Activated CD8-positive, alpha-beta T cell treated with anti-CD3 and anti-CD28 coated beads, Interleukin-2, amount 10 ng/mL, durations not matched to agents 7 days and 5 days (primary cell): ENCODE measurements at regions not wholly inside any gene's neighbourhood (a gene's known extent, or its start where the extent isn't known, plus 50 kb on each side); places are given as distances from the start of the nearest gene placed in this dataset.
"Not testable (repeated sequence)": the region's sequence is repeated elsewhere in the genome, so short reads cannot be mapped to it uniquely, and the experiment has no call there.

Experiments
- ATAC-seq: fragments of 150-1000 bp; cut with Tn5 transposase; one replicate; pipeline ENCODE4 v1.10.0; 2021; ENCODE audit warnings: moderate library complexity
- CTCF ChIA-PET: fragments of 350-600 bp; sonication (Branson Sonifier 250); formaldehyde crosslinking; loops from one replicate; lab custom pipeline; 2021; ENCODE audit warnings: antibody characterized with exemption; lab: Charles Lee
- POLR2A ChIA-PET: fragments of 350-600 bp; sonication (Branson Sonifier 250); formaldehyde crosslinking; loops from one replicate; lab custom pipeline; 2021; ENCODE audit warnings: antibody characterized with exemption; lab: Charles Lee
- DNase-seq: peaks from one replicate; pipeline ENCODE4 v3.0.0-alpha.2; 2020
- H3K27ac Mint-ChIP-seq: one replicate; pipeline ENCODE4 v1.8.0; 2021; ENCODE audit warnings: mild to moderate bottlenecking, mixed read lengths
- H3K27me3 Mint-ChIP-seq: one replicate; pipeline ENCODE4 v1.8.0; 2021; ENCODE audit warnings: low read depth, mixed read lengths
- H3K36me3 Mint-ChIP-seq: one replicate; pipeline ENCODE4 v1.8.0; 2021; ENCODE audit warnings: low read depth, mixed read lengths
- H3K4me1 Mint-ChIP-seq: one replicate; pipeline ENCODE4 v1.8.0; 2021; ENCODE audit warnings: low read depth, mixed read lengths
- H3K4me3 Mint-ChIP-seq: one replicate; pipeline ENCODE4 v1.8.0; 2021; ENCODE audit warnings: mild to moderate bottlenecking, mixed read lengths
- H3K9me3 Mint-ChIP-seq: one replicate; pipeline ENCODE4 v1.8.0; 2022; ENCODE audit warnings: mixed read lengths; ENCODE audit not compliant: insufficient read depth

DNA sequence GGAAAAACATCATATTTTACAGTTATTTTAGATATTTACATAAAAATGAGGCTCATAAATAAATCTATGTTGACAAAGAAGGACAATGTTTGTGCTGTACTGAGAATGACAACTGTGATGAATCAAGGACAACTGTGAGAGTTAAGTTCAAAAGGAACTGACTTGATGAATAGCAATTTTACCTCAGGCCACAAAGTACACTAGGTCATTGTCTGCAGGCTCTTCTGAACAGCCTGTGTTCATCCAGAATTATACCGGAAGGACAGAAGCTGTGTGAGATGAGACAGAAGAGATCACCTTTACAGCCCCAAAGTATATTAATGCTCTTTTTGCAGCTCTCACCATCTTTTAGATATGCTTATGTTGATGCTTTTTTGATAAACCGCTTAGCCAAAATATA lies 2375.5 kb upstream of the PCDH20 start:
- CTCF ChIA-PET, H3K27me3 Mint-ChIP-seq, H3K9me3 Mint-ChIP-seq, H3K36me3 Mint-ChIP-seq, H3K4me1 Mint-ChIP-seq, DNase-seq, H3K4me3 Mint-ChIP-seq, POLR2A ChIA-PET, H3K27ac Mint-ChIP-seq, ATAC-seq: not testable (repeated sequence)

DNA sequence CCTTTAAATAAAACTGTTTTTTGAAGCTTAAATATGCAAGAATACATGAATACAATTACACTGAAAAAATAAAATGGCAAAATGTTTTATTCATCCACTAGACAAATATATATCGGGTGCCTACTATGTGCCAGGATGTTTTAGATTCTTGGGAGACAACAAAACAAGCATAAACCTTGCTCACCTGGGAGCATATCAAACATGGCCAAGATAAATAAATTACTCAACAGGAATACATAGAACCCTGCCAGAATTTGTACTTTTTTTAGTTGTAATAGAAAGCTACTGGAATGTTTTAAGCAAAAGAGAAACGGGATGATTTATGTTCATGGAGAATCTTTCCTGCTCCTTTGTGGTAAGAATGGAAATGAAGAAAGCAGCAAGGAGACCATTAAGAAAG lies 2358.5 kb upstream of the PCDH20 start:
- Mint-ChIP-seq H3K4me1 (no peaks in the 10 kb centered on the region), H3K9me3 (peaks cover 16% of the 10 kb centered on the region), H3K4me3 (no peak overlapping the region), H3K27me3 (no peaks in the 10 kb centered on the region), H3K27ac (no peak overlapping the region), H3K36me3 (no peaks in the 10 kb centered on the region)
- ChIA-PET CTCF (no interaction called here), POLR2A (no interaction called here)
- no peak for ATAC-seq
- no peak for DNase-seq

DNA sequence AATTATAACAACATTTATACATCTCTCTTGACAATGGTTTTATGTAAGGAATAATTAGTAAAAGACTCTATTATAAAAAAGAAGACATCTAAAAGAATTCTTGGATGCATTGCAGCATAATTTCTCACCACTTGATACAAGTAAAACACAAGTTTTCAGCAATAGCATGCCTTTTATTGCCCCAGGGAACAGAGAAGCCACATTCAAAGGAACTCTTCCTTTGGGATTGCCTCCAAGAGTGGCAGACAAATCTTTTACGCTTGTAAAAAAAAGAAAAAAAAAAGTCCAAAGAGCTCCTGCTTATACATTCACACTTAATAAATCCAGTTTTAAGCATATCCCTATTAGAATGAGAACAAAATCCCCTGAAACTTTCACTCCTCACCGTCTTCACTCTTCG lies 2357.8 kb upstream of the PCDH20 start:
- Mint-ChIP-seq H3K9me3 (peaks cover 12% of the 10 kb centered on the region), H3K27ac (no peak overlapping the region), H3K4me1 (no peaks in the 10 kb centered on the region), H3K36me3 (no peaks in the 10 kb centered on the region), H3K27me3 (no peaks in the 10 kb centered on the region), H3K4me3 (no peak overlapping the region)
- POLR2A ChIA-PET: no interaction called here
- no peak for ATAC-seq
- CTCF ChIA-PET: no interaction called here
- DNase-seq: no peak

DNA sequence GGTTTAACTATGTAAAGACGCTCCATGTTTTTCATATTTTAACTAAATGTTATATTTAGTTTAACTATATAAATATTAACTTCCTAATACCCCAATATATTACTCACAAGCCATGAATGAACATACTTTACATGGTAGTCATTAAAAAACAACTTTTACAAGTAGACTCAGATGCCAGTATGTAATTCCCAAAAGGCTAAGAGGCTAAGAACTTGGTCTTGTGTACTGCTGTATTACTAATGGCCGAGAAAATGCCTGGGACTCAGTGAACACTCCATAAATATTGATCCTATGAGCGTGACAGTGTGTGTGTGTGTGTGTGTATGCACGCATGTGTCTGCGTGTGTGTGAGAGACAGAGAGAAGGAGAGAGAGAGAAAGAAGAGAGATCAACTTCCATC lies 2342.0 kb upstream of the PCDH20 start:
- H3K27ac Mint-ChIP-seq, CTCF ChIA-PET, H3K4me1 Mint-ChIP-seq, POLR2A ChIA-PET, H3K27me3 Mint-ChIP-seq, H3K9me3 Mint-ChIP-seq, H3K36me3 Mint-ChIP-seq, ATAC-seq, H3K4me3 Mint-ChIP-seq, DNase-seq: not testable (repeated sequence)

DNA sequence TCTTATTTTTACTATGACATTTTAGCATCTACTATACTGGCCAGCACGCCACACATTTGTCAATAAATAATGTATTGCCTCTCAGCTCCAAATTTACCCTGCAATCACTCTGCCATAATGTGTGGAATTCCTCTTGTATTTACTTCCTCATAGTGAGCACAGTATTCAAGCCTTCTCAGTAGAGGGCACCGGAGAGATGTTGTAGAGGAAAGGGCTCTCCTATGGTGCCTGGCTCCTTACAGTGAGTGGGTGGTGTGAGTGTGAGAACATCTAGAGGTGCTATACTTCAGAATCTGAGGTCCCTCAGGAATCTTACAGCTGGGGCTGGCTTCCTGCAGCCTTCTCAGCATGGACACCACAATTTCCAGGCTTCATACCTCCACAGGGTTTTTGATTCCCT lies 2334.2 kb upstream of the PCDH20 start:
- POLR2A ChIA-PET, H3K9me3 Mint-ChIP-seq, H3K4me3 Mint-ChIP-seq, H3K27me3 Mint-ChIP-seq, H3K4me1 Mint-ChIP-seq, CTCF ChIA-PET, ATAC-seq, H3K36me3 Mint-ChIP-seq, H3K27ac Mint-ChIP-seq, DNase-seq: not testable (repeated sequence)

DNA sequence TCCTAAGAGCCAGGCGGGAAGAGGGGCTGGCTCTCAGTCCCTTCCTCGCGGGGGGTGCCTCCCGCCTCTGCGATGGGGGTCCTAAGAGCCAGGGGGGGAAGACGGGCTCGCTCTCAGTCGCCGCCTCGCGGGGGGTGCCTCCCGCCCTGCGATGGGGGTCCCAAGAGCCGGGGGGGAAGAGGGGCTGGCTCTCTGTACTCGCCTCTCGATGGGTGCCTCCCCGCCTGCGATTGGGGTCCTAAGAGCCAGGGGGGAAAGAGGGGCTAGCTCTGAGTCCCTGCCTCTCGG lies 2326.1 kb upstream of the PCDH20 start:
- H3K9me3 Mint-ChIP-seq, CTCF ChIA-PET, H3K27ac Mint-ChIP-seq, DNase-seq, H3K27me3 Mint-ChIP-seq, H3K4me3 Mint-ChIP-seq, POLR2A ChIA-PET, H3K4me1 Mint-ChIP-seq, ATAC-seq, H3K36me3 Mint-ChIP-seq: not testable (repeated sequence)

DNA sequence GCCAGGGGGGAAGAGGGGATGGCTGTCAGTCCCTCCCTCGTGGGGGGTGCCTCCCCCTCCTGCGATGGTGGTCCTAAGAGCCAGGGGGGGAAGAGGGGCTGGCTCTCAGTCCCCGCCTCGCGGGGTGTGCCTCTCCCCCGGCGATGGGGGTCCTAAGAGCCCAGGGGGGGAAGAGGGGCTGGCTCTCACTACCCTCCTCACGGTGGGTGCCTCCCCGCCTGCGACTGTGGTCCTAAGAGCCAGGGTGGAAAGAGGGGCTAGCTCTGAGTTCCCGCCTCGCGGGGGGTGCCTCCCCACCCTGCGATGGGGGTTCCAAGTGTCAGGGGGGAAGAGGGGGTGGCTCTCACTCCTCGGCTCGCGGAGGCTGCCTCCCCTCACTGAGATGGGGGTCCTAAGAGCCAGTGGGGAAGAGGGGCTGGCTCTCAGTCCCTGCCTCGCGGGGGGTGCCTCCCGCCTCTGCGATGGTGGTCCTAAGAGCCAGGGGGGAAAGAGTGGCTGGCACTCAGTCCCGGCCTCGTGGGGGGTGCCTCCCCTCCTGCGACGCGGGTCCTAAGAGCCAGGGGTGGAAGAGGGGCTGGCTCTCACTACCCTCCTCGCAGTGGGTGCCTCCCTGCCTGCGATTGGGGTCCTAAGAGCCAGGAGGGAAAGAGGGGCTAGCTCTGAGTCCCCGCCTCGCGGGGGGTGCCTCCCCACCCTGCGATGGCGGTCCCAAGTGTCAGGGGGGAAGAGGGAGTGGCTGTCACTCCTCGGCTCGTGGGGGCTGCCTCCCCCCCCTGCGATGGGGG lies 2325.6 kb upstream of the PCDH20 start:
- POLR2A ChIA-PET: no interaction called here

DNA sequence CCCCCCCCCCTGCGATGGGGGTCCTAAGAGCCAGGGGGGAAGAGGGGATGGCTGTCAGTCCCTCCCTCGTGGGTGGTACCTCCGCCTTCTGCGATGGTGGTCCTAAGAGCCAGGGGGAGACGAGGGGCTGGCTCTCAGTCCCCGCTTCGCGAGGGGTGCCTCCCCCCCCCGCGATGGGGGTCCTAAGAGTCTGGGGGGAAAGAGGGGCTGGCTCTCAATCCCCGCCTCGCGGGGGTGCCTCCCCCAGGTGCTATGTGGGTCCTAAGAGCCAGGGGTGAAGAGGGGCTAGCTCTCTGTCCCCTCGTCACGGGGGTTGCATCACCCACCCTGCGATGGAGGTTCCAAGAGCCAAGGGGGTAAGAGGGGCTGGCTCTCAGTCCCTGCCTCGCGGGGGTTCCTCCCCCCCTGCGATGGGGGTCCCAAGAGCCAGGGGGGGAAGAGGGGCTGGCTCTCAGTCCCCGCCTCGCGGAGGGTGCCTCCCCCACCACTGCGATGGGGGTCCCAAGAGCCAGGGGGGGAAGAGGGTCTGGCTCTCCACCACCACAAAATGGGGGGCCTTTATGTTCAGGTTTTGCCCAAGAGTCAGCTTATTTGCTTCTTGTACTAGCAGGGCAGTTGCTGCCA lies 2323.6 kb upstream of the PCDH20 start:
- H3K9me3 Mint-ChIP-seq: peaks cover 10% of the 10 kb centered on the region
- POLR2A ChIA-PET, H3K27ac Mint-ChIP-seq, ATAC-seq, H3K27me3 Mint-ChIP-seq, H3K4me3 Mint-ChIP-seq, H3K36me3 Mint-ChIP-seq, CTCF ChIA-PET, DNase-seq, H3K4me1 Mint-ChIP-seq: not testable (repeated sequence)

More for the DNA sequence above, 2325.6 kb upstream of the PCDH20 start:
- no peak overlapping the region for H3K27ac Mint-ChIP-seq
- peaks cover 10% of the 10 kb centered on the region for H3K9me3 Mint-ChIP-seq
- no peak for ATAC-seq
- no peaks in the 10 kb centered on the region for H3K27me3 Mint-ChIP-seq
- no peaks in the 10 kb centered on the region for H3K4me1 Mint-ChIP-seq
- no peaks in the 10 kb centered on the region for H3K36me3 Mint-ChIP-seq
- CTCF ChIA-PET: no interaction called here
- no peak for DNase-seq
- H3K4me3 Mint-ChIP-seq: no peak overlapping the region

DNA sequence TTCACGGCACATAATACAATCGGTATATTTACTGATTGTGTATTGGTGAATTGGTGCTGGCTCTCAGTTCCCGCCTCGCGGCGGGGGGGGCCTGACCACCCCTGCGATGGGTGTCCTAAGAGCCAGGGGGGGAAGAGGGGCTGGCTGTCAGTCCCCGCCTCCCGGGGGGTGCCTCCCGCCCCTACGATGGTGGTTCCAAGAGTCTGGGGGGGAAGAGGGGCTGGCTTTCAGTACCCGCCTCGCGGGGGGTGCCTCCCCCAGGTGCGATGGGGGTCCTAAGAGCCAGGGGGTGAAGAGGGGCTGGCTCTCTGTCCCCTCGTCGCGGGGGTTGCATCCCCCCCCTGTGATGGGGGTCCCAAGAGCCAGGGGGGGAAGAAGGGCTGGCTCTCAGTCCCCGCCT lies 2321.8 kb upstream of the PCDH20 start:
- H3K27ac Mint-ChIP-seq: no peak overlapping the region
- ATAC-seq (no peak), DNase-seq (no peak)
- H3K36me3 Mint-ChIP-seq: no peaks in the 10 kb centered on the region
- H3K27me3 Mint-ChIP-seq: no peaks in the 10 kb centered on the region
- H3K4me1 Mint-ChIP-seq: no peaks in the 10 kb centered on the region
- H3K4me3 Mint-ChIP-seq: no peak overlapping the region
- ChIA-PET POLR2A (no interaction called here), CTCF (no interaction called here)
- H3K9me3 Mint-ChIP-seq: peaks cover 8% of the 10 kb centered on the region

DNA sequence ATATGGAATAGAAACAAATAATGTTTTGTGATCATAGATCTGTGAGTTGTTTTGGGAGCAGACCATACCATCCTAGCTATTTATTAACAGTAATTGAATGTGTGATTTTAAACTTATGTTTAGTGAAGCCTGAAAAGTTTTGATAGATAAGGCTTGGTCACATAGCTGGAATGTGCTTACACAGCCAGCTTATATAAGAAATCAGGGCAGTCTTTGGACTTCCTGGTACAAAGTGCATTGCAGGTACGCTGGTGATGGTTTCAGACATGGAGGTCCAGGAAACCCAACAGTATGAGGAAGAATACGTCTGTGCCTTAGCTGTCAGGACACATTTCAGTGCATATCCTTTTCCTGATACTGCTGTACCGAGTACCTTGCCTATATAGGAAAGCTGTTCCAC lies 2316.2 kb upstream of the PCDH20 start:
- H3K27ac Mint-ChIP-seq: no peak overlapping the region
- POLR2A ChIA-PET: no interaction called here

DNA sequence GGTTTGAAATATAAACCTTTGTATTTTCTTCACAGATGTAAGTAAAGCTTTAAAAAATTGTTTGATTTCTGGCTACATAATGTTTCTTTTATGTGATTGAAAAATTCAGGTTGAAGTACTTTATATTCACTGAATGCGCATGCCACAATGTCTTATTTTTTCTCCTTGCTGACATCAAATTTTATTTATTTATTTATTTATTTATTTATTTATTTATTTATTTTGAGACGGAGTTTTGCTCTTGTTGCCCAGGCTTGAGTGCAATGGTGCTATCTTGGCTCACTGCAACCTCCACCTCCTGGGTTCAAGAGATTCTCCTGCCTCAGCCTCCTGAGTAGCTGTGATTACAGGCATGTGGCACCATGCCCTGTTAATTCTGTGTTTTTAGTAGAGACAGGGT lies 2296.5 kb upstream of the PCDH20 start:
- H3K27me3 Mint-ChIP-seq, POLR2A ChIA-PET, ATAC-seq, H3K4me1 Mint-ChIP-seq, H3K36me3 Mint-ChIP-seq, DNase-seq, H3K4me3 Mint-ChIP-seq, CTCF ChIA-PET, H3K27ac Mint-ChIP-seq: not testable (repeated sequence)
- H3K9me3 Mint-ChIP-seq: peaks cover 16% of the 10 kb centered on the region

More for the DNA sequence above, 2316.2 kb upstream of the PCDH20 start:
- no peaks in the 10 kb centered on the region for H3K36me3 Mint-ChIP-seq
- H3K4me3 Mint-ChIP-seq: no peak overlapping the region
- H3K9me3 Mint-ChIP-seq: peaks cover 5% of the 10 kb centered on the region
- ATAC-seq (no peak), DNase-seq (no peak)
- CTCF ChIA-PET: no interaction called here
- no peaks in the 10 kb centered on the region for H3K27me3 Mint-ChIP-seq
- no peaks in the 10 kb centered on the region for H3K4me1 Mint-ChIP-seq

DNA sequence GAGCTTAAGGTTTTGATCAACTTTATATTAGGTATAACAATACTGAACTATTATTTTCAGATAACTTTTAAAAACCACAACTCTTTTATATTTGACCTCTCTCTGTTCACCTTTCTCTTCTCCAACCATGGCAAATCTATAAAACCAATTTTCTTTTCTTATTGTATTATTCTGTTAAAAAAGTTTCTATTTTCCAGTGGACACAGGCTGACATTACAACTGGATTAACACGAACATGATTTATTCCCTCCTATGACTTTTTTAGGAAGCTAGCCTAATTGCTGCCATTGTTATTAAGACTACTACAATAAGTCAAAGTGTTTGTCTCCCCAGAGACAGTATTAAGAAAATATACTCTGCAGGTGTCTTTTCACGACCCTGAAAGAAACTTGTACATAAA lies 2291.1 kb upstream of the PCDH20 start:
- POLR2A ChIA-PET: no interaction called here
- DNase-seq: no peak
- CTCF ChIA-PET: no interaction called here
- H3K36me3 Mint-ChIP-seq: no peaks in the 10 kb centered on the region
- no peak overlapping the region for H3K27ac Mint-ChIP-seq
- no peak overlapping the region for H3K4me3 Mint-ChIP-seq
- H3K27me3 Mint-ChIP-seq: no peaks in the 10 kb centered on the region
- no peaks in the 10 kb centered on the region for H3K4me1 Mint-ChIP-seq
- H3K9me3 Mint-ChIP-seq: peaks cover 9% of the 10 kb centered on the region
- ATAC-seq: no peak

DNA sequence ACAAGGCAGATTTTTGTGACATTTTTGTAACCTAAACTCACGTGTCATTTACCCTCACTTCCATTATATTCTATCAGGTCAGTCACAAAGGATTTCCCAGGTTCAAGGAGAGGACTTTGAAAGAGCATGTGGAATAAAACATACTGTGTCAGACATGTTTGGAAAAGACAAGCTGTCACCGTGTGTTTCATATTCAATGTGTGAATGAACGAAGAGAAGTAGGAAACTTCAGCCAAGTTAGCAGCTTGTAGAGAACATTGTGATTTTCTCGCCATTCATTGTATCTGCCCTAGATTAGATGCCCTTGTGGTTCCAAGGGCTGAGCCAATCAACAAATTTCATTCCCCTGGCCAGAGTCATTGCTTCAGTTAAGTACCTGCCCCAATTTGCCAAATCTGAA lies 2288.9 kb upstream of the PCDH20 start:
- ChIA-PET POLR2A (no interaction called here), CTCF (no interaction called here)
- no peak for ATAC-seq
- Mint-ChIP-seq H3K4me1 (no peaks in the 10 kb centered on the region), H3K36me3 (no peaks in the 10 kb centered on the region), H3K27me3 (no peaks in the 10 kb centered on the region), H3K9me3 (peaks cover 9% of the 10 kb centered on the region), H3K27ac (no peak overlapping the region), H3K4me3 (no peak overlapping the region)
- no peak for DNase-seq
